ENCODE measurements at regions not wholly inside any gene's neighbourhood (a gene's known extent, or its start where the extent isn't known, plus 50 kb on each side); places are given as distances from the start of the nearest gene placed in this dataset.

DNA sequence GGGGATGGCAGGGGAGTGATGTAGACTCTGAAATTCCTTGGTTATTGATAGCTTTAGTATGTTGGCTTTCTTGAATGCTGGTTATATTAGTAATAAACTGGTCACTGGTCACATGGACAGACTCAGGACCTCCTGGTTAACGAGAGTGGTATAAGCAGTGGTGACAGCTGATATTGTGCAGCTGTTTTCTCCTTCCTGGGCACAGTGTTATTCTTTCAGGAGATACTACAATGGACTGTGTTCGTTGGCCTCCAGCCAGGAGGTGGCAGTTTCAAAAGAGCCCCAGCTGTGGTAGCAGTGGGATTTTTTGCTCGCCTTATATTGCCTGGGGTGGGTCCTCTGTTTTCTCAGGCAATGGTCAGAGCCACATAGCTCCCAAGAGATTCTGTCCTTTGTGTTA lies 181.6 kb upstream of the RBMS3 start:
- ATAC-seq, result no peak
- H3K27ac ChIP-seq, result no peak overlapping the region
- H3K27me3 ChIP-seq, result no peaks in the 10 kb centered on the region
- TF ChIP-seq POLR2A (IDR thresholded peaks at IDR 0.05), result no peak
- TF ChIP-seq CTCF (IDR thresholded peaks at IDR 0.05), result no peak
- no peaks in the 10 kb centered on the region for H3K4me1 ChIP-seq
- 36 to 57% (median 42%) methylated on average over 2 to 3 of the region's 3 CpGs for WGBS, 4 donors
- H3K36me3 ChIP-seq, result no peaks in the 10 kb centered on the region
- intact Hi-C loops (cut with DNase I), result no loop called here
- peaks cover 0 to 29% (median 3%) of the 10 kb centered on the region in 12 donors for H3K9me3 ChIP-seq
- DNase-seq, result no peak
- no peak overlapping the region for H3K4me3 ChIP-seq

DNA sequence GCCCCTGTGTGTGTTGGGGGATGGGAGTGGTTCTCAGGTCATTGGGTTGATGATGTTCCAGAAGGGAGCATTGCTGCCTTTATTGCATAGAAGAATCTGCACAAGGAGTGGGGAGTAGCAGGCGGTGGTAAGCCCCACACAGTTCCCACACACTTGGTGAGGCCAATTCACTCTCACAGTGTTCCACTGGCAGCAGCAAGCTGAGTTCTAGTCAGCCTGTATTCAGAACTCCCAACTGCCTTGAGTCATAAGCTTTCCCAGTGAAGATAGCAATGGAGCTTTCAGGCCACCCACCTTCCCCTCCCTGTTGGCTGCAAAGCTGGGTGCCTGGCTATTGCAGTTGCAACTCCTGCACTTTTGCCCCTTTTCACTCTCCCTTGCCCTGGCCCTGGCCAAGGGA lies 181.1 kb upstream of the RBMS3 start:
- WGBS, 4 donors, result 97 to 100% (median 99%) methylated on average over 1 of the region's 1 CpG
- H3K27me3 ChIP-seq, result no peaks in the 10 kb centered on the region
- no peak overlapping the region for H3K4me3 ChIP-seq
- DNase-seq, result peak in 1 of 5 donors; percentile 28
- intact Hi-C loops (cut with DNase I), result no loop called here
- TF ChIP-seq POLR2A (IDR thresholded peaks at IDR 0.05) (no peak), CTCF (IDR thresholded peaks at IDR 0.05) (no peak)
- H3K4me1 ChIP-seq, result no peaks in the 10 kb centered on the region
- H3K27ac ChIP-seq, result no peak overlapping the region
- peaks cover 0 to 29% (median 3%) of the 10 kb centered on the region in 12 donors for H3K9me3 ChIP-seq
- H3K36me3 ChIP-seq, result no peaks in the 10 kb centered on the region
- ATAC-seq, result no peak

DNA sequence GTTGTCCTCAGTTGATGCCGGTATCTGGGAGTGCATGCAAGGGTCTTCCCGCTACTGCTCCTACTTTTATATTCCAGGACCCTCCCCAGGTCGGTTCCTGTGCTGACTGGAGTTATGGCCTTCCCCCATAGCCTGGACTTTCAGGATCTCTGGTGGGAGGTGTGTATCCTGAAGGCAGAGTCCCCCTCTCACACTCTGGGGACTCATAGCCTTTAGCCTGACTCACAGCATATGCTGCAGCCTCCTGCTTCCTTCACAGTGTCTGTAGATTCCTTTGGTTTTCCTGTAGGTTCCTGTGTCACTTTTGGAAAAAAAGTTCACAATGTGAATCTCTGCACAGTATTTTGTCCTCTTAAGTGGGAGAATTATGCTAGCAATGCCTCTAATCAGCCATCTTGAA lies 180.6 kb upstream of the RBMS3 start:
- H3K27me3 ChIP-seq, result no peaks in the 10 kb centered on the region

DNA sequence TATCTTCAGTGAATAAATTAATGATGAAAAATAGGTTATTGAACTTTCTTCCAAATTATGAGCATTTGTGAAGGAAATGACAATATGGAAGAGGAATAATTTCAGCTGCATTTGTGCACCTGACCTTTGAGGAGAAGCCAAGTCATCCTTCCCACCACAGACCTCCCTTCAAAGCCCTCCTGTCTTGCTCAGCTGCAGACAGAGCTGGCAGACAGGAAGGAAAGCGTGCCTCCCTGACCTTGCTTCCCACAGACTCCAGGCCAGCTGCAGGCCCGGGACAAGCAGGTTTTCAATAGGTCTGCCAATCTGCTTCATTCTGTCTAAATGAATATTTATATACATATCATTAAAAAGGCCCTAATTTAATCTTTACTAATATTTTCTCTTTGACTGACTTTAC lies 152.9 kb upstream of the RBMS3 start:
- ATAC-seq, result peak in 1 of 4 donors; percentile 48
- Histone ChIP-seq H3K27ac (no peak overlapping the region), H3K4me1 (no peaks in the 10 kb centered on the region), H3K27me3 (no peaks in the 10 kb centered on the region), H3K9me3 (no peaks in the 10 kb centered on the region), H3K4me3 (no peak overlapping the region), H3K36me3 (no peaks in the 10 kb centered on the region)
- 43 to 52% (median 51%) methylated on average over 2 of the region's 2 CpGs for WGBS, 4 donors
- intact Hi-C loops (cut with DNase I), result no loop called here
- TF ChIP-seq POLR2A (IDR thresholded peaks at IDR 0.05) (no peak), CTCF (IDR thresholded peaks at IDR 0.05) (no peak)
- DNase-seq, result no peak

More for the DNA sequence above, 180.6 kb upstream of the RBMS3 start:
- no peaks in the 10 kb centered on the region for H3K4me1 ChIP-seq
- DNase-seq (no peak), ATAC-seq (no peak)
- 87 to 92% (median 88%) methylated on average over 3 of the region's 3 CpGs for WGBS, 4 donors
- H3K27ac ChIP-seq, result no peak overlapping the region
- H3K36me3 ChIP-seq, result no peaks in the 10 kb centered on the region
- peaks cover 0 to 28% (median 3%) of the 10 kb centered on the region in 12 donors for H3K9me3 ChIP-seq
- no peak overlapping the region for H3K4me3 ChIP-seq
- no peak for TF ChIP-seq POLR2A (IDR thresholded peaks at IDR 0.05)
- TF ChIP-seq CTCF (IDR thresholded peaks at IDR 0.05), result no peak
- intact Hi-C loops (cut with DNase I), result no loop called here

All from heart left ventricle (tissue), 16 donors.